ENCODE measurements at regions not wholly inside any gene's neighbourhood (a gene's known extent, or its start where the extent isn't known, plus 50 kb on each side); places are given as distances from the start of the nearest gene placed in this dataset.

DNA sequence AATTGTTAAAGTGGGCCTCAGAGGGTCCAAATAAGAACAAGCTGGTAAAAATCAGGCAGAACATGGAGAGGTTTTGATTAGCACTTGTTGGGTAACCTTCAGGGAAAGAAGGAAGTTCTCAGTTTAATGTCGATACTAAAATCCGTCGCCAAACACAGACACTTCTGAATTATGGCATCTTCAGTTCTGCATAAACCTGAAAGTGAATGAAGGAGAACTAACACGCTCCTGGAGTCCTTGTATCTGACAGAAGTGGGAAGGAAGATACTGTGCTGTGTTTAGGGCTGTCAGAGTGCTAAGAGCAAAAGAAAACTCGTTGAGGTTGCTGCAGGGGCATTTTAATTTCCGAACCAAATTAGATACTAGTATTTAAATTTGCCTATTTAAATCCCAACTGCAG lies 106.2 kb downstream of the TMA16 start:
- TF ChIP-seq, protein P1, sequence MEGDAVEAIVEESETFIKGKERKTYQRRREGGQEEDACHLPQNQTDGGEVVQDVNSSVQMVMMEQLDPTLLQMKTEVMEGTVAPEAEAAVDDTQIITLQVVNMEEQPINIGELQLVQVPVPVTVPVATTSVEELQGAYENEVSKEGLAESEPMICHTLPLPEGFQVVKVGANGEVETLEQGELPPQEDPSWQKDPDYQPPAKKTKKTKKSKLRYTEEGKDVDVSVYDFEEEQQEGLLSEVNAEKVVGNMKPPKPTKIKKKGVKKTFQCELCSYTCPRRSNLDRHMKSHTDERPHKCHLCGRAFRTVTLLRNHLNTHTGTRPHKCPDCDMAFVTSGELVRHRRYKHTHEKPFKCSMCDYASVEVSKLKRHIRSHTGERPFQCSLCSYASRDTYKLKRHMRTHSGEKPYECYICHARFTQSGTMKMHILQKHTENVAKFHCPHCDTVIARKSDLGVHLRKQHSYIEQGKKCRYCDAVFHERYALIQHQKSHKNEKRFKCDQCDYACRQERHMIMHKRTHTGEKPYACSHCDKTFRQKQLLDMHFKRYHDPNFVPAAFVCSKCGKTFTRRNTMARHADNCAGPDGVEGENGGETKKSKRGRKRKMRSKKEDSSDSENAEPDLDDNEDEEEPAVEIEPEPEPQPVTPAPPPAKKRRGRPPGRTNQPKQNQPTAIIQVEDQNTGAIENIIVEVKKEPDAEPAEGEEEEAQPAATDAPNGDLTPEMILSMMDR (IDR thresholded peaks at IDR 0.05; ENCODE audit: low read depth, low read length, missing input control), result no peak
- TF ChIP-seq YY1 (IDR thresholded peaks at IDR 0.05), result no peak

All from liver (tissue), 2 donors.